ENCODE measurements at regions not wholly inside any gene's neighbourhood (a gene's known extent, or its start where the extent isn't known, plus 50 kb on each side); places are given as distances from the start of the nearest gene placed in this dataset.

DNA sequence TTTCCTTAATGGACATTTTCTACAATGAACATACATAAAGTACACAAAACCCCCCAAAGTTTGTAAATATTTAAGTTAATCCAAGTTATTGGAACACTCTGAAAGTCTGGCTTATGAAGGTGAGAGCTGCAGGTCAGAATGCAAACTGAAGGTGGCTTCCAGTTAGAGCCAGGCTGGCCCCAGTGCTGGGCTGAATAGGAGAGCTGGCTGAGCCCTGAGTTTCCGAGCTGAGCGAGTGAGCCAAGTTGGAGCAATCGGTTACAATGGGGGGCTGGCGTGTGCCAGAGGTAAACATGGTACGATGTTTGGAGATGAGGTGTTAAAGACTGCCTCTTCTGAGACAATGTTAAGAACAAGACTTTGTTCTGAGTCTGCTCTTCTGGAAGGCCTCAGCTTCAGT lies 230.8 kb upstream of the MCTP2 start:
- no peak for TF ChIP-seq POLR2AphosphoS5 (IDR thresholded peaks at IDR 0.05; ENCODE audit: low read depth, low read length)
- no peak for TF ChIP-seq TAF1 (IDR thresholded peaks at IDR 0.05; ENCODE audit: borderline replicate concordance, insufficient read depth, low read length)
- TF ChIP-seq SIN3A (IDR thresholded peaks at IDR 0.05; ENCODE audit: borderline replicate concordance, insufficient read depth, low read length): no peak
- TF ChIP-seq, protein P1, sequence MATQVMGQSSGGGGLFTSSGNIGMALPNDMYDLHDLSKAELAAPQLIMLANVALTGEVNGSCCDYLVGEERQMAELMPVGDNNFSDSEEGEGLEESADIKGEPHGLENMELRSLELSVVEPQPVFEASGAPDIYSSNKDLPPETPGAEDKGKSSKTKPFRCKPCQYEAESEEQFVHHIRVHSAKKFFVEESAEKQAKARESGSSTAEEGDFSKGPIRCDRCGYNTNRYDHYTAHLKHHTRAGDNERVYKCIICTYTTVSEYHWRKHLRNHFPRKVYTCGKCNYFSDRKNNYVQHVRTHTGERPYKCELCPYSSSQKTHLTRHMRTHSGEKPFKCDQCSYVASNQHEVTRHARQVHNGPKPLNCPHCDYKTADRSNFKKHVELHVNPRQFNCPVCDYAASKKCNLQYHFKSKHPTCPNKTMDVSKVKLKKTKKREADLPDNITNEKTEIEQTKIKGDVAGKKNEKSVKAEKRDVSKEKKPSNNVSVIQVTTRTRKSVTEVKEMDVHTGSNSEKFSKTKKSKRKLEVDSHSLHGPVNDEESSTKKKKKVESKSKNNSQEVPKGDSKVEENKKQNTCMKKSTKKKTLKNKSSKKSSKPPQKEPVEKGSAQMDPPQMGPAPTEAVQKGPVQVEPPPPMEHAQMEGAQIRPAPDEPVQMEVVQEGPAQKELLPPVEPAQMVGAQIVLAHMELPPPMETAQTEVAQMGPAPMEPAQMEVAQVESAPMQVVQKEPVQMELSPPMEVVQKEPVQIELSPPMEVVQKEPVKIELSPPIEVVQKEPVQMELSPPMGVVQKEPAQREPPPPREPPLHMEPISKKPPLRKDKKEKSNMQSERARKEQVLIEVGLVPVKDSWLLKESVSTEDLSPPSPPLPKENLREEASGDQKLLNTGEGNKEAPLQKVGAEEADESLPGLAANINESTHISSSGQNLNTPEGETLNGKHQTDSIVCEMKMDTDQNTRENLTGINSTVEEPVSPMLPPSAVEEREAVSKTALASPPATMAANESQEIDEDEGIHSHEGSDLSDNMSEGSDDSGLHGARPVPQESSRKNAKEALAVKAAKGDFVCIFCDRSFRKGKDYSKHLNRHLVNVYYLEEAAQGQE (IDR thresholded peaks at IDR 0.05; ENCODE audit: insufficient read depth in 1 of 2, low read depth in 2 of 2, low read length in 2 of 2): no peak

All from PFSK-1 (cell line).